GM21381 (cell line): ENCODE measurements at regions not wholly inside any gene's neighbourhood (a gene's known extent, or its start where the extent isn't known, plus 50 kb on each side); places are given as distances from the start of the nearest gene placed in this dataset.
"Not testable (repeated sequence)": the region's sequence is repeated elsewhere in the genome, so short reads cannot be mapped to it uniquely, and the experiment has no call there.

Experiments used
- ATAC-seq: cut with Tn5 transposase; IDR thresholded peaks from one replicate; pipeline ENCODE4 v1.9.1; 2021; ENCODE audit warnings: mild to moderate bottlenecking, moderate library complexity; ENCODE audit not compliant: unreplicated experiment

GRCh38 chr3:17812328-17812727 is 69.9 kb upstream of the TBC1D5 start:
- ATAC-seq = not testable (repeated sequence)

- no peak for ATAC-seq
Observed at GRCh38 chr3:17811646-17812045, 69.2 kb upstream of the TBC1D5 start.

- no peak for ATAC-seq
Observed at GRCh38 chr3:17810759-17811158, 68.3 kb upstream of the TBC1D5 start.

- no peak for ATAC-seq
Observed at GRCh38 chr3:17808994-17809393, 66.6 kb upstream of the TBC1D5 start.

- ATAC-seq = no peak
Observed at GRCh38 chr3:17806876-17807275, 64.4 kb upstream of the TBC1D5 start.

GRCh38 chr3:17806201-17806600 is 63.8 kb upstream of the TBC1D5 start:
- ATAC-seq = no peak

GRCh38 chr3:17805461-17805940 is 63.1 kb upstream of the TBC1D5 start:
- ATAC-seq = no peak

- peak; percentile 69 for ATAC-seq
Observed at GRCh38 chr3:17802950-17803349, 60.5 kb upstream of the TBC1D5 start.

GRCh38 chr3:17801131-17801530 is 58.7 kb upstream of the TBC1D5 start:
- ATAC-seq = no peak

GRCh38 chr3:17800232-17800631 is 57.8 kb upstream of the TBC1D5 start:
- no peak for ATAC-seq

GRCh38 chr3:17799312-17799711 is 56.9 kb upstream of the TBC1D5 start:
- ATAC-seq = no peak

- no peak for ATAC-seq
Observed at GRCh38 chr3:17798000-17798399, 55.6 kb upstream of the TBC1D5 start.

GRCh38 chr3:17795711-17796110 is 53.3 kb upstream of the TBC1D5 start:
- ATAC-seq = no peak

- no peak for ATAC-seq
Observed at GRCh38 chr3:17795280-17795679, 52.8 kb upstream of the TBC1D5 start.

GRCh38 chr3:17793542-17794195 is 51.2 kb upstream of the TBC1D5 start:
- ATAC-seq = no peak
